Lung (tissue), 11 donors: ENCODE measurements at regions not wholly inside any gene's neighbourhood (a gene's known extent, or its start where the extent isn't known, plus 50 kb on each side); places are given as distances from the start of the nearest gene placed in this dataset.

Source experiments
- ATAC-seq: fragments of 200-7000 bp; cut with Tn5 transposase; one replicate; pipeline ENCODE4 v1.9.1; 2020; ENCODE audit warnings: moderate number of reproducible peaks; ENCODE audit not compliant: insufficient read depth, low FRiP score
- DNase-seq, 3 donors: peaks; one replicate each; pipeline ENCODE4 v3.0.0-alpha.2; 2013 to 2017
- H3K27ac ChIP-seq, 2 donors: one replicate each; pipeline ENCODE4 v1.5.1; 2013; ENCODE audit warnings: mild to moderate bottlenecking in 2 of 2, moderate library complexity in 2 of 2, control low read depth in 1 of 2, inconsistent platforms in 1 of 2, low read depth in 1 of 2, low read length in 1 of 2
- H3K27me3 ChIP-seq, 3 donors: one replicate each; pipeline ENCODE4 v1.5.1; 2013; ENCODE audit warnings: low read length in 2 of 3; ENCODE audit not compliant: control insufficient read depth in 3 of 3, insufficient read depth in 3 of 3
- H3K36me3 ChIP-seq, 4 donors: one replicate each; pipeline ENCODE4 v1.5.1; 2013; ENCODE audit warnings: low read length in 4 of 4, mild to moderate bottlenecking in 1 of 4, moderate library complexity in 1 of 4; ENCODE audit not compliant: control insufficient read depth in 4 of 4, insufficient read depth in 4 of 4
- H3K4me1 ChIP-seq, 5 donors: one replicate each; pipeline ENCODE4 v1.5.1; 2013; ENCODE audit warnings: low read length in 5 of 5, mild to moderate bottlenecking in 2 of 5, moderate library complexity in 1 of 5; ENCODE audit not compliant: control insufficient read depth in 5 of 5, insufficient read depth in 5 of 5
- H3K4me3 ChIP-seq: one replicate; pipeline ENCODE4 v1.5.1; 2013; ENCODE audit warnings: mild to moderate bottlenecking, control low read depth, moderate library complexity
- H3K9ac ChIP-seq, 2 donors: one replicate each; pipeline ENCODE4 v1.5.1; 2013; ENCODE audit warnings: low read length in 2 of 2, control low read depth in 1 of 2; ENCODE audit not compliant: insufficient read depth in 1 of 2
- H3K9me3 ChIP-seq, 4 donors: one replicate each; pipeline ENCODE4 v1.5.1; 2013; ENCODE audit warnings: low read length in 3 of 4, mild to moderate bottlenecking in 1 of 4, moderate library complexity in 1 of 4; ENCODE audit not compliant: control insufficient read depth in 4 of 4, insufficient read depth in 3 of 4
- WGBS, 2 donors: extraction: QIAGEN DNeasy Blood & Tissue Kit; methylation state at CpG; one replicate each; pipeline ENCODE4 v1.1.7; 2013; 5-methylcytosine and 5-hydroxymethylcytosine counted together
- TF ChIP-seq, protein P1 (sequence below): IDR thresholded peaks from 2 replicates; pipeline ENCODE4 v1.5.1; 2012; ENCODE audit warnings: mild to moderate bottlenecking; ENCODE audit errors: control extremely low read depth, extremely low read depth
- donor health status: control.
- donor health status: control.
- donor health status: Bipolar disorder and iron deficiency.
- donor health status: healthy.
- donor health status: DM: yes; HTN: yes; CAD: no.

DNA sequence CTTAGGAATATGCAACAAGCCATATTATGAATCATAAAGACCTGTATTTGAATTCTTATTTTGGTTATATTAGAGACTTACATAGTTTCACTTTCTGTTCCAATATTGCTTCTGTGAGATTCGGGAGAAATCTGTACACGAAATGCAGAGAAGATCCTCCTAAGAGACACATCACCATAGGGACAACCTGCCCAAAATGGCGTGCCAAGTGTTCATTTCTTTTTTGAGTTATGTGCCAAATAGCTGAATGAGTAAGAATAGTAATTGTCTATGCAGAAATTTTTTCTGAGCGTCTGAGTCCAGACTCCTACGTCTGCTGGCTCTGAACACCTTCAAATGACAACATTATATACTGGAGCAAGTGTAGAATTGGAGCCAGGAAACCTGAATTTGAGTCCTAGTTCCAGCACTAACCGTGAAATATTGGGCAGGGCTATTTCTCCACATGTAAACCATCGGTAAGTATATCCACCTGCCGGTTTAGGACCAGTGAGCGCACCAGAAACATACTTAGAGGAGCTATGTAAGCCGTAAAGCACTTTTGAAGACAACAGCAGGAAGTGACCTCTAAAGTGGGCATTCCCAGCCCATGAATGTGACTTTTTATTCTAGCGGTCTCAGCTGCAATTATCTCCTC is 163.9 kb upstream of the DMRT1 start:
- DNase-seq = no peak
- H3K9me3 ChIP-seq = no peaks in the 10 kb centered on the region
- ATAC-seq = no peak
- H3K36me3 ChIP-seq = no peaks in the 10 kb centered on the region
- 27 to 54% methylated on average over 11 of the region's 11 CpGs for WGBS, 2 donors
- H3K27ac ChIP-seq = peak overlapping the region; percentile 33 to 72
- TF ChIP-seq, protein P1, sequence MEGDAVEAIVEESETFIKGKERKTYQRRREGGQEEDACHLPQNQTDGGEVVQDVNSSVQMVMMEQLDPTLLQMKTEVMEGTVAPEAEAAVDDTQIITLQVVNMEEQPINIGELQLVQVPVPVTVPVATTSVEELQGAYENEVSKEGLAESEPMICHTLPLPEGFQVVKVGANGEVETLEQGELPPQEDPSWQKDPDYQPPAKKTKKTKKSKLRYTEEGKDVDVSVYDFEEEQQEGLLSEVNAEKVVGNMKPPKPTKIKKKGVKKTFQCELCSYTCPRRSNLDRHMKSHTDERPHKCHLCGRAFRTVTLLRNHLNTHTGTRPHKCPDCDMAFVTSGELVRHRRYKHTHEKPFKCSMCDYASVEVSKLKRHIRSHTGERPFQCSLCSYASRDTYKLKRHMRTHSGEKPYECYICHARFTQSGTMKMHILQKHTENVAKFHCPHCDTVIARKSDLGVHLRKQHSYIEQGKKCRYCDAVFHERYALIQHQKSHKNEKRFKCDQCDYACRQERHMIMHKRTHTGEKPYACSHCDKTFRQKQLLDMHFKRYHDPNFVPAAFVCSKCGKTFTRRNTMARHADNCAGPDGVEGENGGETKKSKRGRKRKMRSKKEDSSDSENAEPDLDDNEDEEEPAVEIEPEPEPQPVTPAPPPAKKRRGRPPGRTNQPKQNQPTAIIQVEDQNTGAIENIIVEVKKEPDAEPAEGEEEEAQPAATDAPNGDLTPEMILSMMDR = no peak
- H3K4me3 ChIP-seq = peak overlapping the region; percentile 39
- no peak overlapping the region for H3K9ac ChIP-seq
- peaks cover under 1 to 21% (median 10%) of the 10 kb centered on the region in 5 donors for H3K4me1 ChIP-seq
- H3K27me3 ChIP-seq = no peaks in the 10 kb centered on the region

DNA sequence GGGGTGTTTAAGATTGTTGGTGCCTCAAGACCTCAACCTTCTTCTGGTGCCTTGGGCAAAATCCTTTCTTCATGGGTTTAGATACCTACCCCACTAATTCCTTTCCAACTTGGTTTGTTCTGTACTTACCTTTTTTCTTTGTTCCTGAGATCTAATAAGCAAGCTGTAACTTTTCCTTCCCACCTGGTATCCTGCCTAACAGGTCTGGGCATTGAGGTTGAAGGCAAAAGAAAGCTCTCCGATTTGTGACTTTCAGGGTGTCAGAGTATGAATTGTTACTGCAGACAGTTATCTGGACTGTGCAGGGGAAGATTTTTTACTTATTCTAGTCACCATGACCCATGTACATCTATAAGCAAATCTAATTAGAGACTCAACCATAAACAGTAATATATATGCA is 162.6 kb upstream of the DMRT1 start:
- TF ChIP-seq, protein P1 = no peak
- Histone ChIP-seq H3K4me1 (peaks cover 2 to 26% (median 10%) of the 10 kb centered on the region in 5 donors), H3K27ac (peak overlapping the region in 1 of 2 donors; percentile 4), H3K9ac (no peak overlapping the region), H3K9me3 (no peaks in the 10 kb centered on the region), H3K27me3 (no peaks in the 10 kb centered on the region), H3K36me3 (no peaks in the 10 kb centered on the region), H3K4me3 (no peak overlapping the region)
- no peak for DNase-seq
- ATAC-seq = no peak
- WGBS, 2 donors = 94 to 98% methylated on average over 1 of the region's 1 CpG

DNA sequence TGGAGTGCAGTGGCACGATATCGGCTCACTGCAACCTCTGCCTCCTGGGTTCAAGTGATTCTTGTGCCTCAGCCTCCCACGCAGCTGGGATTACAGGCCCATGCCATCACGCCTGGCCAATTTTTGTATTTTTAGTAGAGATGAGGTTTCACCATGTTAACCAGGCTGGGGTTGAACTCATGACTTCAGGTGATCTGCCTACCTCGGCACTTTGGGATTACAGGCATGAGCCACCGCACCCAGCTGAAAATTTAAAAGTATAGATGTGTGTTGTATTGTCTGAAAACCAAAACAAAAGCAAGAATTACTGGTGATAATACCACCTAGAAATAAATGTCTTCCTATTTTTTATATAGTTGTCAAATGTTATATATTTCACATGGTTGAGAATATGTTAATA is 162.0 kb upstream of the DMRT1 start:
- no peak overlapping the region for H3K27ac ChIP-seq
- no peak overlapping the region for H3K4me3 ChIP-seq
- peaks cover 2 to 29% (median 8%) of the 10 kb centered on the region in 5 donors for H3K4me1 ChIP-seq
- ATAC-seq (no peak), DNase-seq (no peak)
- H3K27me3 ChIP-seq = no peaks in the 10 kb centered on the region
- 97% methylated on average over 6 of the region's 6 CpGs for WGBS, 2 donors
- no peaks in the 10 kb centered on the region for H3K9me3 ChIP-seq
- TF ChIP-seq, protein P1 = no peak
- H3K9ac ChIP-seq = no peak overlapping the region
- no peaks in the 10 kb centered on the region for H3K36me3 ChIP-seq

DNA sequence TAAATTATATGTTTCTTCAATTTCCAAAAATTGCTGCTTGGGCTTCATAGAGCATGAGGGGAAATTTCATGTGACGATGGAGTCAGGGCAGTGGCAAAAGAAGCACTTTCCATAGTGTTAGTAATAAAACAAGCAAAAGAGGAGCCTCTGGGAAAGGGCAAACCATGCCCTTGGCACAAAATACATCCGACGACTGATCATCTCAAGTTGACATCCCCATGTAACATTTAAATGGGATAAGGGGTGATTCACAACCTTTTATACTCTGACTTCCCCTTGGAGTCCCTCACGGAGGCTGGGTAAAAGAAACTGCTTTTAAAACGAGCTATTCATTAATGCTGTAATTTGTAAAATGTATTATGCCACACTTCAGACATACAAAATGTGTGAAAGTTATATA is 161.4 kb upstream of the DMRT1 start:
- Histone ChIP-seq H3K4me1 (peaks cover 2 to 31% (median 8%) of the 10 kb centered on the region in 5 donors), H3K9me3 (no peaks in the 10 kb centered on the region), H3K27ac (peak overlapping the region in 1 of 2 donors; percentile 4), H3K4me3 (no peak overlapping the region), H3K27me3 (no peaks in the 10 kb centered on the region), H3K9ac (no peak overlapping the region), H3K36me3 (no peaks in the 10 kb centered on the region)
- ATAC-seq = no peak
- no peak for DNase-seq
- WGBS, 2 donors = 87 to 90% methylated on average over 5 of the region's 5 CpGs
- TF ChIP-seq, protein P1 = no peak
